Inflammatory macrophage treated with lipopolysaccharide for 4 hours (primary cell): ENCODE measurements at regions not wholly inside any gene's neighbourhood (a gene's known extent, or its start where the extent isn't known, plus 50 kb on each side); places are given as distances from the start of the nearest gene placed in this dataset.
"Not testable (repeated sequence)": the region's sequence is repeated elsewhere in the genome, so short reads cannot be mapped to it uniquely, and the experiment has no call there.

Source experiments
- DNase-seq: peaks from one replicate; pipeline ENCODE4 v3.0.0-alpha.2; 2020

GRCh38 chr6:54440549-54440948 is 132.3 kb downstream of the TINAG start:
- DNase-seq: no peak

- no peak for DNase-seq
Observed at GRCh38 chr6:54441020-54441419, 132.8 kb downstream of the TINAG start.

DNA sequence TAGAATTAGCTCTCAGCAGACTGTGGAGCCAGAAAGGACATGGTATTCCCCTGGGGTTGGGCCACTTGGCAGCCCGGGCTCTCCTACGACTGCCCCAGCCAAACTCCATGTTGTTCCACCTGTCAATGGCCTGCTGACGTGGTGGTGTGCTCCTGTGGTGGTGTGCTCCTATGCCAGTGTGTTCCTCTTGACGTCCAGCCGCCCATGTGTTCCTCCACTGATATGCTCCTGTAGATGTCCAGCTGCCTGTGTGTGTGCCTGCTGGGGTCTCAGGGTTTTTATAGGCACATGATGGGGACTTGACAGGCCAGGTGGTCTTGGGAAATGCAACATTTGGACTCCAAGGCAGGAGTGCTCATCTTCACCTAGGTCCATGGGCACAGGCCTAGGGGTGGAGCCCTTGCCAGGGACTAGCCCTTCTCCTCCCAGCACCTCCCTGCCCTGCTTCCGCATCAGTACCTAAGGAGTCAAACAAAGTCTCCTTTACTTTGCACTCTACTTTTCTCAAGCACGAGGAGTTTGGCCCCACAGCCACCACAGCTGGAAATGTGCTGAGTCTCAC is 133.5 kb downstream of the TINAG start:
- no peak for DNase-seq

DNA sequence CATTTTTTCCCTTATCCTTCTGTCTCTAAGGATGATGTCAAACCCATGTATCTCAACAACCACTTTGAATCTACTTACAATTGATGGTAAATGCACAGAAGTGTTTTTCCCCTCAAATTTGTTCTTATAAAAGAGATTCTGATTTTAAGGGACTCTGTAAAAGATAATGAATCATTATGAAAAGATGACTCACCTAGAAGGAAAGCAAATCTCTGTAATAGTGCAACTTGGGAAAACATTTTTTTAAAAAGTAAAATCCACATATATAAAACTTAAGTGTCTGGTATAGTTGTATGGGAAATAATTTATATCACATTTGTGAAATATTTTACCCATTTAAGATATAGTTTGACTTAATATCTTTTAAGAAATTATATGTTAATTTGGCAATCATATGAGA is 137.0 kb downstream of the TINAG start:
- DNase-seq: no peak

GRCh38 chr6:54448617-54449016 is 140.4 kb downstream of the TINAG start:
- DNase-seq: no peak

- no peak for DNase-seq
Observed at GRCh38 chr6:54451516-54451915, 143.3 kb downstream of the TINAG start.

GRCh38 chr6:54463354-54464024 is 155.2 kb downstream of the TINAG start:
- no peak for DNase-seq

DNA sequence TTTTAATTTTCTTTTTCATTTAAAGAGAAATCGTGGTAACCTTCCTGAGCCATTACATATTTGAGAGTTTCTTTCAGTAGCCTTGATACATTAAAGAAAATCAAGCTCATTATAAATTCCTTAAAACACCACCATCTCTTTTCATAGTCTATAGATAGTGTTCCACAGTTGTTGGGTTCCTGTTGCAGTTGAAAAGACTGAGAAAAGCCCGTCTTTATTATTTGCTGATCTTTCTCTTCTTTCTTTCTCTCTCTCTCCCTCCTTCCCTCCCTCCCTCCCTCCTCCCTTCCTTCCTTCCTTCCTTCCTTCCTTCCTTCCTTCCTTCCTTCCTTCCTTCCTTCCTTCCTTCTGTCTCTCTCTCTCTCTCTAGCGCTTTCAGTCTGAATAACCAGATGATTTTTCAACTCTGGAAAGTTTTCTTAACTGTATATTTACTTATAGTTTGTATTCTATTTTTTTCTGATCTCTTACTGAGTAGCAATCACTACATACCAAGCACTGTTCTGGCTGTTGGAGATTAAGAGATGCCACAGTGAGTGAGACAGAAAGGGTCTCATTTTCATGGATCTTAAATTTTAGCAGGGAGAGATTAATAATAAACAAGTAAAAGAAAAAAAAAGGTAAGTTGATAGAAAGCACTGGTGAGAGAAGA is 157.5 kb downstream of the TINAG start:
- no peak for DNase-seq

DNA sequence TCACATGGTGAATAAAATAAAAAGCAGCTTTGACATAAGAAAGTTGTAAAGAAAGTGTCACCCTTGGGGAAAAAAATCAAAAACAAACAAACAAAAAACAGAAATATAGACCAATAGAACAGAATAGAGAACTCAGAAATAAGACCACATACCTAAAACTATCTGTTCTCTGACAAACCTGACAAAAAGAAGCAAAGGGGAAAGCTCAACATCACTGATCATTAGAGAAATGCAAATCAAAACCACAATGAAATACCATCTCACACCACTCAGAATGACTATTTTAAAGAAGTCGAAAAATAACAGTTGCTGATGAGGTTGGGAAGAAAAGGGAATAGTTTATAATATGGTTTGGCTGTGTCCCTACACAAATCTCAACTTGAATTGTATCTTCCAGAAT is 159.1 kb downstream of the TINAG start:
- DNase-seq: no peak

DNA sequence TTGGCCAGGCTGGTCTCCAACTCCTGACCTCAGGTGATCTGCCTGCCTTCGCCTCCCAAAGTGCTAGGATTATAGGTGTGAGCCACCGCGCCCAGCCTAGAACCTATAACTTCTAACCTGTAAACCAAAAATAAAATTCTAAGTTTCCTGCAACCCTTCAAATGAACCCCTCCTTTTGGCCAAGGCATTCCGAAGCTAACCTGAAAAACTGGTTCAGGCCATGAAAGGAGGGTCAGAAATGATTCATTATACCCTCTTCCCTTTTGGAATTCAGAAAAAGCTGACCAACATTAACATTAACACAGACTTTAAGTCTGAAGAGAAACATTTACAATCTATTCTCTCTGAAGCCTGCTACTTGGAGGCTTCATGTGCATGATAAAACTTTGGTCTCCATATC is 165.1 kb downstream of the TINAG start:
- no peak for DNase-seq

GRCh38 chr6:54474898-54475297 is 166.7 kb downstream of the TINAG start:
- DNase-seq: no peak

GRCh38 chr6:54481091-54481490 is 172.8 kb downstream of the TINAG start:
- no peak for DNase-seq

- no peak for DNase-seq
Observed at GRCh38 chr6:54491431-54491830, 183.2 kb downstream of the TINAG start.

GRCh38 chr6:54493138-54493537 is 184.9 kb downstream of the TINAG start:
- no peak for DNase-seq

GRCh38 chr6:54503144-54503543 is 194.9 kb downstream of the TINAG start:
- DNase-seq: no peak

DNA sequence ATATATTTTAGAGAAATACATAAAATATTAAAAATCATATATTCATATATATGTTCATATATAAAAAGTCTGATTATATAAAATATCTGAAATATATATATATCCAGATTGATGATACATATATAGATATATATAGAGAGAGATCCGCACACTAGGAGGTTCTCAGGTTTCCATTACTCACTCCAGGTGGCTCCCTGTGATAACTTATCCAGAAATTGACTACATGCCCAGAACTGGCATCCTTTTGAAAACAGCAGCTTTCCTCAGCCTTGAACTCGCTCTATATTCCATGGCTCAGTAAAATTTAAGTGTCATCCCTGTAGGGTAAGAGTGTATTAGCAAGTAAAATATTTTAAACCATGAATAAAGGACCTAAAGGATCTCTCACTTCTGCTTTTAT is 206.8 kb downstream of the TINAG start:
- no peak for DNase-seq

- no peak for DNase-seq
Observed at GRCh38 chr6:54515713-54516112, 207.5 kb downstream of the TINAG start.

- no peak for DNase-seq
Observed at GRCh38 chr6:54516321-54516720, 208.1 kb downstream of the TINAG start.

- no peak for DNase-seq
Observed at GRCh38 chr6:54519161-54519560, 210.9 kb downstream of the TINAG start.

GRCh38 chr6:54525731-54526130 is 217.5 kb downstream of the TINAG start:
- no peak for DNase-seq

GRCh38 chr6:54533567-54533966 is 225.3 kb downstream of the TINAG start:
- no peak for DNase-seq

GRCh38 chr6:54535568-54535967 is 227.3 kb downstream of the TINAG start:
- no peak for DNase-seq

DNA sequence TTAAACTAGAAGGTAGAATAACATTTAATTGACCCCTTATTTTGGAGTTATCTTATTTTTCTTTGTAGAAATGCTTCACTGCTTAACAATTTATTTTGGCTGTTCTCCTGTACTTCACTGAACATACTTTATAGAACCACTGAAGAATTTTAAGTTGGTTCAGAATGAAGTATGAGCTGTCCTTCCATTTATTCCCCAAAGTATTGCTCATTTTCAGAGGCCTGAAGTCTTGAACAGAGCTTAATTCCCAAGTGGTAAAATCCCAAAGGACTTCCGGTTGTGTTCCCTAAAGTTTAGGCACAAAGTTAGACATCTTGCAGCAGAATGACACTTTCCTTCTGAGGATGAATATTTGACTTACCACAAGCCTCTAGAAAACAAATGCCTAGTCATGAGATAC is 233.3 kb downstream of the TINAG start:
- no peak for DNase-seq

DNA sequence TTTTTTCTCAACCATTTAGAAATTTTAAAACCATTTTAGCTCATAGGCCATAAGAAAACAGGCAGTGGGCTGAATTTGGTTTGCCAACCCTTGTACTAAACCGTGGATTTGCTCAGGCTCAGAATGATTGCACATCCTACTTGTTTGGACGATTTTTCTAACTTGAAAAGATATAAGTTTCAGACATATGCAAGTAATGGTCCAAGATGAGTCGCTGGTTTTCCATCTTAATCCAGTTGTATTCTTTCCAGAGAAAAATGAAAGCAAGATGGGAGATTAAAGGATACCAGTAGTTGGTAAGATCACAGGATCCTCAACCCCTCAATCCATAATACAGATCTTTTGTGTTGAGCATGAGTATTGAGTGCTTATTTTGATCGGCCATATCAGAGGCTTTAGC is 250.9 kb downstream of the TINAG start:
- no peak for DNase-seq

GRCh38 chr6:54564188-54564587 is 255.9 kb downstream of the TINAG start:
- DNase-seq: not testable (repeated sequence)
